Vagina (tissue), 2 donors: ENCODE measurements at regions not wholly inside any gene's neighbourhood (a gene's known extent, or its start where the extent isn't known, plus 50 kb on each side); places are given as distances from the start of the nearest gene placed in this dataset.

ENCODE experiments used
- POLR2A ChIP-seq, 2 donors: fragments of 450-650 bp; IDR thresholded peaks; one replicate each; pipeline ENCODE4 v1.6.1; 2017; ENCODE audit warnings: antibody characterized with exemption in 2 of 2, mild to moderate bottlenecking in 2 of 2, moderate library complexity in 2 of 2
- POLR2AphosphoS5 ChIP-seq, 2 donors: sonication (generic); formaldehyde crosslinking; IDR thresholded peaks; one replicate each; pipeline ENCODE4 v1.9.0; 2017; ENCODE audit warnings: antibody characterized with exemption in 2 of 2, mild to moderate bottlenecking in 2 of 2, low read depth in 1 of 2; ENCODE audit not compliant: insufficient read depth in 1 of 2
- TF ChIP-seq, protein P1 (sequence below), 3 experiments: fragments of 450-650 bp in 2 of 3; fragments of 200-600 bp in 1 of 3; sonication (generic) in 1 of 3; IDR thresholded peaks; one replicate each; pipeline ENCODE4 v1.5.1; 2017 to 2019; ENCODE audit warnings: antibody characterized with exemption in 3 of 3, mild to moderate bottlenecking in 2 of 3, moderate library complexity in 2 of 3

DNA sequence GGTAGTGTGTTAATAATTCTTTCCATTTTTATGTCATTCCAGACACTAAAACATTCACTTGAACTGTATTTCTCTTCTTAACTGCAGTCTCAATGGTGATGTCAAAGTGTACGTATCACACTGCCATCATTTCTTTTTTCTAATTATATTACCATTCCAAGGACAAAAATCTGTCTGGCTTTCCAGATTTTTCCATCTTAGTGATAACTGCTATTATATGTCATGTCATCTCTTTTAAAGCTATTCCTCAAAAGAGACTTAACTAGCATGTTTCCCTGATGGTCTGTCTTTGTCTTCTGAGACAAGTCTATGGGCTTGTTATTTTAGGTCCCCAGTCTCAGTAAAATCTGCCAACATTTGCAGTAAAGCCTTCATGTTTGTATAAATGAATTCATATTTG is 1207.1 kb downstream of the PCDH17 start:
- TF ChIP-seq POLR2A (IDR thresholded peaks at IDR 0.05), result no peak
- TF ChIP-seq, protein P1, sequence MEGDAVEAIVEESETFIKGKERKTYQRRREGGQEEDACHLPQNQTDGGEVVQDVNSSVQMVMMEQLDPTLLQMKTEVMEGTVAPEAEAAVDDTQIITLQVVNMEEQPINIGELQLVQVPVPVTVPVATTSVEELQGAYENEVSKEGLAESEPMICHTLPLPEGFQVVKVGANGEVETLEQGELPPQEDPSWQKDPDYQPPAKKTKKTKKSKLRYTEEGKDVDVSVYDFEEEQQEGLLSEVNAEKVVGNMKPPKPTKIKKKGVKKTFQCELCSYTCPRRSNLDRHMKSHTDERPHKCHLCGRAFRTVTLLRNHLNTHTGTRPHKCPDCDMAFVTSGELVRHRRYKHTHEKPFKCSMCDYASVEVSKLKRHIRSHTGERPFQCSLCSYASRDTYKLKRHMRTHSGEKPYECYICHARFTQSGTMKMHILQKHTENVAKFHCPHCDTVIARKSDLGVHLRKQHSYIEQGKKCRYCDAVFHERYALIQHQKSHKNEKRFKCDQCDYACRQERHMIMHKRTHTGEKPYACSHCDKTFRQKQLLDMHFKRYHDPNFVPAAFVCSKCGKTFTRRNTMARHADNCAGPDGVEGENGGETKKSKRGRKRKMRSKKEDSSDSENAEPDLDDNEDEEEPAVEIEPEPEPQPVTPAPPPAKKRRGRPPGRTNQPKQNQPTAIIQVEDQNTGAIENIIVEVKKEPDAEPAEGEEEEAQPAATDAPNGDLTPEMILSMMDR (IDR thresholded peaks at IDR 0.05), result no peak
- TF ChIP-seq POLR2AphosphoS5 (IDR thresholded peaks at IDR 0.05; ENCODE audit: insufficient read depth in 1 of 2, low read depth in 1 of 2), result no peak
